ENCODE measurements at regions not wholly inside any gene's neighbourhood (a gene's known extent, or its start where the extent isn't known, plus 50 kb on each side); places are given as distances from the start of the nearest gene placed in this dataset.
"Not testable (repeated sequence)": the region's sequence is repeated elsewhere in the genome, so short reads cannot be mapped to it uniquely, and the experiment has no call there.

GRCh38 chr6:84304881-84305280 is 77.4 kb upstream of the CEP162 start:
- Histone ChIP-seq H3K9me3 (ENCODE audit: control insufficient read depth, low read depth, low read length) (no peaks in the 10 kb centered on the region), H3K27ac (ENCODE audit: control insufficient read depth, insufficient read depth, low read length) (no peak overlapping the region), H2AFZ (ENCODE audit: control insufficient read depth, low read length) (no peak overlapping the region), H3K9me1 (ENCODE audit: control insufficient read depth, extremely low read depth, insufficient read depth, low read length) (no peaks in the 10 kb centered on the region), H4K20me1 (ENCODE audit: control insufficient read depth, extremely low read depth, insufficient read depth, low read length) (no peaks in the 10 kb centered on the region), H3K4me3 (ENCODE audit: control insufficient read depth in 2 of 3, extremely low read depth in 1 of 3, insufficient read depth in 2 of 3, low read depth in 1 of 3, low read length in 3 of 3) (no peak overlapping the region), H3K4me2 (ENCODE audit: control insufficient read depth, extremely low read depth, insufficient read depth, low read depth, low read length) (no peak overlapping the region), H3K36me3 (ENCODE audit: control insufficient read depth in 2 of 2, extremely low read depth in 1 of 2, insufficient read depth in 2 of 2, low read length in 2 of 2) (no peaks in the 10 kb centered on the region), H3K27me3 (ENCODE audit: control insufficient read depth, extremely low read depth, insufficient read depth, low read length) (no peaks in the 10 kb centered on the region), H3K79me2 (ENCODE audit: control insufficient read depth, insufficient read depth, low read length) (no peaks in the 10 kb centered on the region), H3K4me1 (ENCODE audit: control insufficient read depth, extremely low read depth, insufficient read depth, low read length) (no peaks in the 10 kb centered on the region), H3K9ac (ENCODE audit: control insufficient read depth, extremely low read depth, insufficient read depth, low read length) (no peak overlapping the region)
- dilution Hi-C loops (cut with MboI; ENCODE audit: extremely low pct_ligation_motif_present, low sequenced_read_pairs) = no loop called here
- FAIRE-seq (no peak), DNase-seq (ENCODE audit: low read depth, low spot score) (no peak)
- TF ChIP-seq EZH2 (IDR thresholded peaks at IDR 0.05; ENCODE audit: low read length) (no peak), CTCF (optimal IDR thresholded peaks at IDR 0.05 in 1 of 3, IDR thresholded peaks at IDR 0.05 in 1 of 3, conservative IDR thresholded peaks at IDR 0.05 in 1 of 3; ENCODE audit: extremely low read depth in 1 of 3, insufficient read depth in 2 of 3, low read length in 3 of 3) (no peak)

- DNase-seq (ENCODE audit: low read depth, low spot score); H3K9ac ChIP-seq (ENCODE audit: control insufficient read depth, extremely low read depth, insufficient read depth, low read length); H4K20me1 ChIP-seq (ENCODE audit: control insufficient read depth, extremely low read depth, insufficient read depth, low read length); H3K79me2 ChIP-seq (ENCODE audit: control insufficient read depth, insufficient read depth, low read length); H3K4me1 ChIP-seq (ENCODE audit: control insufficient read depth, extremely low read depth, insufficient read depth, low read length); H3K4me3 ChIP-seq (ENCODE audit: control insufficient read depth in 2 of 3, extremely low read depth in 1 of 3, insufficient read depth in 2 of 3, low read depth in 1 of 3, low read length in 3 of 3); H3K9me3 ChIP-seq (ENCODE audit: control insufficient read depth, low read depth, low read length); H3K27me3 ChIP-seq (ENCODE audit: control insufficient read depth, extremely low read depth, insufficient read depth, low read length); H3K27ac ChIP-seq (ENCODE audit: control insufficient read depth, insufficient read depth, low read length); FAIRE-seq; dilution Hi-C loops (cut with MboI; ENCODE audit: extremely low pct_ligation_motif_present, low sequenced_read_pairs); H2AFZ ChIP-seq (ENCODE audit: control insufficient read depth, low read length); H3K9me1 ChIP-seq (ENCODE audit: control insufficient read depth, extremely low read depth, insufficient read depth, low read length); H3K4me2 ChIP-seq (ENCODE audit: control insufficient read depth, extremely low read depth, insufficient read depth, low read depth, low read length); H3K36me3 ChIP-seq (ENCODE audit: control insufficient read depth in 2 of 2, extremely low read depth in 1 of 2, insufficient read depth in 2 of 2, low read length in 2 of 2): not testable (repeated sequence)
Observed at GRCh38 chr6:84291033-84291432, 63.6 kb upstream of the CEP162 start.

- Histone ChIP-seq H4K20me1 (ENCODE audit: control insufficient read depth, extremely low read depth, insufficient read depth, low read length) (no peaks in the 10 kb centered on the region), H3K9me3 (ENCODE audit: control insufficient read depth, low read depth, low read length) (no peaks in the 10 kb centered on the region), H3K79me2 (ENCODE audit: control insufficient read depth, insufficient read depth, low read length) (no peaks in the 10 kb centered on the region), H3K9ac (ENCODE audit: control insufficient read depth, extremely low read depth, insufficient read depth, low read length) (no peak overlapping the region), H3K9me1 (ENCODE audit: control insufficient read depth, extremely low read depth, insufficient read depth, low read length) (no peaks in the 10 kb centered on the region), H3K36me3 (ENCODE audit: control insufficient read depth in 2 of 2, extremely low read depth in 1 of 2, insufficient read depth in 2 of 2, low read length in 2 of 2) (no peaks in the 10 kb centered on the region), H3K4me3 (ENCODE audit: control insufficient read depth in 2 of 3, extremely low read depth in 1 of 3, insufficient read depth in 2 of 3, low read depth in 1 of 3, low read length in 3 of 3) (no peak overlapping the region), H3K4me2 (ENCODE audit: control insufficient read depth, extremely low read depth, insufficient read depth, low read depth, low read length) (no peak overlapping the region), H3K4me1 (ENCODE audit: control insufficient read depth, extremely low read depth, insufficient read depth, low read length) (no peaks in the 10 kb centered on the region), H2AFZ (ENCODE audit: control insufficient read depth, low read length) (no peak overlapping the region), H3K27ac (ENCODE audit: control insufficient read depth, insufficient read depth, low read length) (no peak overlapping the region), H3K27me3 (ENCODE audit: control insufficient read depth, extremely low read depth, insufficient read depth, low read length) (no peaks in the 10 kb centered on the region)
- no peak for TF ChIP-seq EZH2 (IDR thresholded peaks at IDR 0.05; ENCODE audit: low read length)
- TF ChIP-seq CTCF (optimal IDR thresholded peaks at IDR 0.05 in 1 of 3, IDR thresholded peaks at IDR 0.05 in 1 of 3, conservative IDR thresholded peaks at IDR 0.05 in 1 of 3; ENCODE audit: extremely low read depth in 1 of 3, insufficient read depth in 2 of 3, low read length in 3 of 3) = peak in 2 of 3 experiments; percentile 52
- DNase-seq (ENCODE audit: low read depth, low spot score) (no peak), FAIRE-seq (no peak)
- dilution Hi-C loops (cut with MboI; ENCODE audit: extremely low pct_ligation_motif_present, low sequenced_read_pairs) = no loop called here
Observed at GRCh38 chr6:84284428-84285049, 57.1 kb upstream of the CEP162 start.

All from keratinocyte (primary cell).